GM12878 (cell line): ENCODE measurements at regions not wholly inside any gene's neighbourhood (a gene's known extent, or its start where the extent isn't known, plus 50 kb on each side); places are given as distances from the start of the nearest gene placed in this dataset.

Experiments
- CEBPB ChIP-seq, 2 experiments: fragments of 150-350 bp in 1 of 2; IDR thresholded peaks; 2 replicates each; pipeline ENCODE4 v1.6.1; 2012 to 2014; ENCODE audit warnings: low read depth in 2 of 2, low read length in 2 of 2, borderline replicate concordance in 1 of 2, inconsistent platforms in 1 of 2
- CUX1 ChIP-seq: IDR thresholded peaks from 2 replicates; pipeline ENCODE4 v1.6.1; 2012; ENCODE audit warnings: improper control_type of control experiment, low read depth, low read length; ENCODE audit not compliant: insufficient replicate concordance
- EP300 ChIP-seq, 2 experiments: fragments of 150-350 bp in 1 of 2; IDR thresholded peaks; 2 replicates each; pipeline ENCODE4 v1.6.1; 2011 to 2012; ENCODE audit warnings: low read depth in 2 of 2, low read length in 2 of 2, borderline replicate concordance in 1 of 2, improper control_type of control experiment in 1 of 2, inconsistent platforms in 1 of 2; ENCODE audit not compliant: control insufficient read depth in 1 of 2
- EZH2 ChIP-seq: IDR thresholded peaks from 2 replicates; pipeline ENCODE4 v1.6.1; 2012; ENCODE audit warnings: low read depth, mild to moderate bottlenecking, control low read depth, inconsistent platforms, low read length, borderline replicate concordance; ENCODE audit not compliant: control insufficient read depth
- MEF2A ChIP-seq: IDR thresholded peaks from 2 replicates; pipeline ENCODE4 v1.6.1; 2011; ENCODE audit warnings: low read depth, mild to moderate bottlenecking, low read length, moderate library complexity; ENCODE audit not compliant: insufficient read depth
- NRF1 ChIP-seq: conservative IDR thresholded peaks from 2 replicates; pipeline ENCODE4 v1.6.1; 2011; ENCODE audit warnings: mild to moderate bottlenecking, low read depth, low read length, improper control_type of control experiment
- POLR2A ChIP-seq: IDR thresholded peaks from 2 replicates; pipeline ENCODE4 v1.6.1; 2011; ENCODE audit warnings: low read depth, mild to moderate bottlenecking, low read length
- POLR2AphosphoS5 ChIP-seq: IDR thresholded peaks from 2 replicates; pipeline ENCODE4 v1.6.1; 2011; ENCODE audit warnings: mild to moderate bottlenecking, low read length, inconsistent platforms
- SP1 ChIP-seq: IDR thresholded peaks from one replicate; pipeline ENCODE4 v1.6.1; 2011; ENCODE audit warnings: low read depth, low read length
- TBL1XR1 ChIP-seq: IDR thresholded peaks from 2 replicates; pipeline ENCODE4 v1.6.1; 2012; ENCODE audit warnings: low read depth, low read length, improper control_type of control experiment
- ZZZ3 ChIP-seq: IDR thresholded peaks from 2 replicates; pipeline ENCODE4 v1.6.1; 2011; ENCODE audit warnings: low read depth; ENCODE audit not compliant: control insufficient read depth, insufficient read length
- TF ChIP-seq, protein P1 (sequence below), 3 experiments: IDR thresholded peaks in 2 of 3; conservative IDR thresholded peaks in 1 of 3; 2 replicates each; pipeline ENCODE4 v1.5.1; 2011; ENCODE audit warnings: low read depth in 3 of 3, low read length in 3 of 3, mild to moderate bottlenecking in 3 of 3, control low read depth in 2 of 3, moderate library complexity in 2 of 3, inconsistent platforms in 1 of 3, mixed read lengths in 1 of 3; ENCODE audit not compliant: control insufficient read depth in 2 of 3, insufficient read depth in 1 of 3; ENCODE audit errors: extremely low read depth in 1 of 3

DNA sequence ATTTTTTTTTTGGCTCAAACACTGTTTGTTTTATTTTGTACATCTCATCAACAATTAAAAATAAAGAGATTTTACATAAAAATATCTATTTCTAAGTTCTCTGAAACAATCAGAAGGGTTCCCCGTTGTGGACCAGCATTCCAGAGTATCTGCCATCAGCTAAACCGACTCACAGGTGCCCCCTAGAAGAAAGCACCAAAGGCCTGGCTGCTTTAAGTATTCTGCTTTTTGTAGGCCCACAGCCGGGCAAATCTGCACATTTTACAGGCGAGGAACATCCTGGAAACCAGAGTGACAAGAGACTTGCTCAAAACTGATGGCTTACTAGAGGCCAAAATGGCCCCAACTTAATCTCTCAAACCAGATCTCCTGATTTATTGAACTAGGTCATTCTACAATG lies 82.2 kb upstream of the SETBP1 start:
- TF ChIP-seq, protein P1, sequence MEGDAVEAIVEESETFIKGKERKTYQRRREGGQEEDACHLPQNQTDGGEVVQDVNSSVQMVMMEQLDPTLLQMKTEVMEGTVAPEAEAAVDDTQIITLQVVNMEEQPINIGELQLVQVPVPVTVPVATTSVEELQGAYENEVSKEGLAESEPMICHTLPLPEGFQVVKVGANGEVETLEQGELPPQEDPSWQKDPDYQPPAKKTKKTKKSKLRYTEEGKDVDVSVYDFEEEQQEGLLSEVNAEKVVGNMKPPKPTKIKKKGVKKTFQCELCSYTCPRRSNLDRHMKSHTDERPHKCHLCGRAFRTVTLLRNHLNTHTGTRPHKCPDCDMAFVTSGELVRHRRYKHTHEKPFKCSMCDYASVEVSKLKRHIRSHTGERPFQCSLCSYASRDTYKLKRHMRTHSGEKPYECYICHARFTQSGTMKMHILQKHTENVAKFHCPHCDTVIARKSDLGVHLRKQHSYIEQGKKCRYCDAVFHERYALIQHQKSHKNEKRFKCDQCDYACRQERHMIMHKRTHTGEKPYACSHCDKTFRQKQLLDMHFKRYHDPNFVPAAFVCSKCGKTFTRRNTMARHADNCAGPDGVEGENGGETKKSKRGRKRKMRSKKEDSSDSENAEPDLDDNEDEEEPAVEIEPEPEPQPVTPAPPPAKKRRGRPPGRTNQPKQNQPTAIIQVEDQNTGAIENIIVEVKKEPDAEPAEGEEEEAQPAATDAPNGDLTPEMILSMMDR (IDR thresholded peaks at IDR 0.05 in 2 of 3, conservative IDR thresholded peaks at IDR 0.05 in 1 of 3; ENCODE audit: control insufficient read depth in 2 of 3, extremely low read depth in 1 of 3, insufficient read depth in 1 of 3, low read depth in 3 of 3, low read length in 3 of 3), result no peak
- TF ChIP-seq CEBPB (IDR thresholded peaks at IDR 0.05; ENCODE audit: borderline replicate concordance in 1 of 2, low read depth in 2 of 2, low read length in 2 of 2), result no peak
- TF ChIP-seq ZZZ3, result no peak
- TF ChIP-seq NRF1, result no peak
- TF ChIP-seq MEF2A, result no peak
- TF ChIP-seq EZH2, result no peak
- TF ChIP-seq TBL1XR1, result no peak
- TF ChIP-seq POLR2AphosphoS5, result no peak
- no peak for TF ChIP-seq CUX1
- TF ChIP-seq EP300 (IDR thresholded peaks at IDR 0.05; ENCODE audit: borderline replicate concordance in 1 of 2, control insufficient read depth in 1 of 2, low read depth in 2 of 2, low read length in 2 of 2), result no peak
- no peak for TF ChIP-seq SP1
- no peak for TF ChIP-seq POLR2A
